H1 (cell line): ENCODE measurements at regions not wholly inside any gene's neighbourhood (a gene's known extent, or its start where the extent isn't known, plus 50 kb on each side); places are given as distances from the start of the nearest gene placed in this dataset.

Source experiments
- CTCF ChIA-PET: fragments of 300-600 bp; sonication (Branson Sonifier 250); formaldehyde crosslinking; loops from one replicate; lab custom pipeline; 2021; ENCODE audit not compliant: partially characterized antibody; lab: Charles Lee
- POLR2A ChIA-PET: fragments of 300-600 bp; sonication (Branson Sonifier 250); formaldehyde crosslinking; loops from one replicate; lab custom pipeline; 2021; ENCODE audit warnings: inconsistent platforms; ENCODE audit not compliant: partially characterized antibody; lab: Charles Lee
- DNase-seq, 2 experiments: peaks; one replicate each; pipeline versions ENCODE4 v3.0.0 to v3.0.0-alpha.2; 2010 to 2022; ENCODE audit warnings: low spot score in 2 of 2, low read depth in 1 of 2, mixed read lengths in 1 of 2
- FAIRE-seq: peaks from 2 replicates; lab custom pipeline; 2011; peaks lifted over from hg19 to GRCh38; lab: Jason Lieb, UNC
- H2AFZ ChIP-seq: 2 replicates; pipeline ENCODE4 v1.8.1; 2012; ENCODE audit warnings: low read length, inconsistent platforms
- H2AK5ac ChIP-seq: 2 replicates; pipeline ENCODE4 v1.6.1; 2013; ENCODE audit warnings: low read depth, low read length
- H2BK120ac ChIP-seq: replicated peaks from 2 replicates; pipeline ENCODE3; 2013; ENCODE audit warnings: low read depth, low read length, inconsistent platforms
- H2BK12ac ChIP-seq: 2 replicates; pipeline ENCODE4 v1.6.1; 2013; ENCODE audit warnings: low read depth, low read length
- H2BK15ac ChIP-seq: 2 replicates; pipeline ENCODE4 v1.6.1; 2013; ENCODE audit warnings: low read length
- H2BK20ac ChIP-seq: 2 replicates; pipeline ENCODE4 v1.6.1; 2013; ENCODE audit warnings: low read length
- H2BK5ac ChIP-seq: 2 replicates; pipeline ENCODE4 v1.6.1; 2013; ENCODE audit warnings: low read depth, low read length
- H3K14ac ChIP-seq: 2 replicates; pipeline ENCODE4 v1.6.1; 2013; ENCODE audit warnings: inconsistent platforms; ENCODE audit not compliant: insufficient read length
- H3K18ac ChIP-seq: 2 replicates; pipeline ENCODE4 v1.6.1; 2013; ENCODE audit warnings: low read length; ENCODE audit errors: extremely low read depth
- H3K23ac ChIP-seq: 2 replicates; pipeline ENCODE4 v1.6.1; 2013; ENCODE audit warnings: inconsistent platforms; ENCODE audit not compliant: insufficient read length
- H3K23me2 ChIP-seq: 2 replicates; pipeline ENCODE4 v1.6.1; 2013; ENCODE audit warnings: low read depth, low read length
- H3K27ac ChIP-seq: 2 replicates; pipeline ENCODE4 v1.6.1; 2011; ENCODE audit warnings: low read depth, low read length, inconsistent platforms
- H3K27me3 ChIP-seq, 4 experiments: replicated peaks in 1 of 4; 1 replicate in 1 of 4; 2 replicates in 3 of 4; pipeline versions ENCODE4 v1.6.1 to v1.8.1; 2011 to 2013; ENCODE audit warnings: low read length in 3 of 4, mild to moderate bottlenecking in 3 of 4, inconsistent platforms in 2 of 4, mixed read lengths in 2 of 4, moderate library complexity in 1 of 4; ENCODE audit not compliant: control insufficient read depth in 3 of 4, insufficient read depth in 3 of 4; ENCODE audit errors: extremely low read depth in 1 of 4
- H3K36me3 ChIP-seq, 4 experiments: 2 replicates each; pipeline versions ENCODE4 v1.6.1 to v1.8.1; 2011 to 2013; ENCODE audit warnings: mild to moderate bottlenecking in 4 of 4, low read length in 3 of 4, moderate library complexity in 2 of 4, control low read depth in 1 of 4, inconsistent platforms in 1 of 4; ENCODE audit not compliant: insufficient read depth in 4 of 4, control insufficient read depth in 2 of 4
- H3K4ac ChIP-seq: replicated peaks from 2 replicates; pipeline ENCODE3; 2013; ENCODE audit warnings: low read length, low read depth, mixed read lengths, inconsistent platforms; ENCODE audit not compliant: insufficient read length
- H3K4me1 ChIP-seq, 4 experiments: replicated peaks in 1 of 4; 1 replicate in 1 of 4; 2 replicates in 3 of 4; pipeline versions ENCODE4 v1.6.1 to v1.8.1; 2011 to 2013; ENCODE audit warnings: low read length in 3 of 4, inconsistent platforms in 2 of 4, mixed read lengths in 1 of 4; ENCODE audit not compliant: insufficient read depth in 4 of 4, control insufficient read depth in 3 of 4
- H3K4me2 ChIP-seq, 2 experiments: 2 replicates each; pipeline versions ENCODE4 v1.6.1 to v1.8.1; 2011 to 2013; ENCODE audit warnings: low read depth in 2 of 2, low read length in 2 of 2, control low read depth in 1 of 2, inconsistent platforms in 1 of 2, mild to moderate bottlenecking in 1 of 2; ENCODE audit not compliant: insufficient read depth in 1 of 2
- H3K4me3 ChIP-seq, 4 experiments: fragments of 200-600, 300-600 bp in 1 of 4; sonication (generic), shearing (Covaris generic), sonication (Bioruptor Twin) in 1 of 4; 2 replicates each; pipeline versions ENCODE4 v1.5.1 to v1.8.1; 2011 to 2016; ENCODE audit warnings: low read length in 4 of 4, low read depth in 3 of 4, control low read depth in 2 of 4, inconsistent platforms in 2 of 4, mild to moderate bottlenecking in 2 of 4, mixed read lengths in 1 of 4, moderate library complexity in 1 of 4; ENCODE audit not compliant: insufficient read depth in 2 of 4; ENCODE audit errors: extremely low read depth in 1 of 4
- H3K56ac ChIP-seq: replicated peaks from 2 replicates; pipeline ENCODE3; 2013; ENCODE audit warnings: low read depth, mild to moderate bottlenecking, mixed read lengths, low read length, inconsistent platforms; ENCODE audit not compliant: insufficient read length
- H3K79me1 ChIP-seq: 2 replicates; pipeline ENCODE4 v1.6.1; 2013; ENCODE audit warnings: low read depth, low read length, control low read depth
- H3K79me2 ChIP-seq, 2 experiments: 2 replicates each; pipeline versions ENCODE4 v1.6.1 to v1.8.1; 2012 to 2013; ENCODE audit warnings: low read length in 2 of 2, mild to moderate bottlenecking in 2 of 2, inconsistent platforms in 1 of 2; ENCODE audit not compliant: insufficient read depth in 2 of 2, control insufficient read depth in 1 of 2
- H3K9ac ChIP-seq, 4 experiments: replicated peaks in 1 of 4; 1 replicate in 1 of 4; 2 replicates in 3 of 4; pipeline versions ENCODE4 v1.6.1 to v1.8.1; 2011 to 2013; ENCODE audit warnings: low read depth in 3 of 4, low read length in 3 of 4, control low read depth in 2 of 4, mild to moderate bottlenecking in 2 of 4, moderate library complexity in 2 of 4, inconsistent platforms in 1 of 4; ENCODE audit errors: extremely low read depth in 1 of 4
- H3K9me3 ChIP-seq, 2 experiments: 2 replicates each; pipeline versions ENCODE4 v1.6.1 to v1.8.1; 2012 to 2013; ENCODE audit warnings: mild to moderate bottlenecking in 2 of 2, moderate library complexity in 2 of 2, control low read depth in 1 of 2, inconsistent platforms in 1 of 2, low read depth in 1 of 2, low read length in 1 of 2, mixed read lengths in 1 of 2; ENCODE audit not compliant: insufficient read depth in 2 of 2
- H4K20me1 ChIP-seq, 2 experiments: replicated peaks in 1 of 2; 2 replicates each; pipeline versions ENCODE3 to v1.8.1; 2011 to 2013; ENCODE audit warnings: inconsistent platforms in 2 of 2, low read length in 2 of 2, mild to moderate bottlenecking in 1 of 2; ENCODE audit not compliant: insufficient read depth in 2 of 2, control insufficient read depth in 1 of 2
- H4K5ac ChIP-seq: 2 replicates; pipeline ENCODE4 v1.6.1; 2013; ENCODE audit warnings: low read length, low read depth, mixed read lengths, inconsistent platforms; ENCODE audit not compliant: insufficient read length
- H4K8ac ChIP-seq: 2 replicates; pipeline ENCODE4 v1.8.0; 2013; ENCODE audit warnings: mild to moderate bottlenecking, moderate library complexity, low read length, inconsistent platforms; ENCODE audit not compliant: insufficient read depth; ENCODE audit errors: extremely low read depth
- H4K91ac ChIP-seq: replicated peaks from 2 replicates; pipeline ENCODE3; 2013; ENCODE audit warnings: low read length, mixed read lengths, inconsistent platforms; ENCODE audit not compliant: insufficient read length
- JUN ChIP-seq: IDR thresholded peaks from 2 replicates; pipeline ENCODE4 v1.6.1; 2011; ENCODE audit warnings: low read depth, mild to moderate bottlenecking, improper control_type of control experiment, low read length
- WGBS, 2 experiments: shearing (Covaris generic) in 1 of 2; methylation state at CpG; one replicate each; pipeline versions ENCODE4 v1.1.6 to v1.1.7; 2013 to 2015; ENCODE audit warnings: low lambda C conversion rate in 2 of 2, mixed read lengths in 2 of 2, inconsistent platforms in 1 of 2, low coverage in 1 of 2, missing lambda C conversion rate in 1 of 2; ENCODE audit not compliant: insufficient replicate concordance in 2 of 2, insufficient coverage in 1 of 2, insufficient read length in 1 of 2; ENCODE audit errors: extremely low coverage in 1 of 2, missing lambda C conversion rate in 1 of 2; 5-methylcytosine and 5-hydroxymethylcytosine counted together

DNA sequence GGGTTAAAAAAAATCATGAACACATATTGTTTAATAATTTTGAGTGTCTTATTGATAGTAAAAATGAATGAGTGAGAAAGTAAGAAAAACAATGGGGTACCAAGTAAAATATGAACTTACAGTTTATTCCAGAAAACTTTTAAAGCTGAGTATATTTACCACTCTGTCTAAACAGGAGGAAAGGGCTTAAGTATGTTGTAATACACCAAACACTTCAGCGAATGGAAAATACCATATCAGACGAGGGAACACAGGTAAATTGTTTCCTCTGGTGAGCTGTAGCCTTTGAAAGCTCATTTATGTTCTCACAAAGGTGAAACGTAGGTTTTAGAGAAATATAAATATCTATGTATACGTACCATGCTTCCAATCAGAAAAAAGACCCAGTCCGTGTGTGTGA is 1209.6 kb upstream of the ZEB2 start:
- TF ChIP-seq JUN = no peak
- Histone ChIP-seq H3K56ac (no peak overlapping the region), H2AK5ac (no peak overlapping the region), H3K23ac (no peak overlapping the region), H3K9me3 (no peaks in the 10 kb centered on the region), H2AFZ (no peak overlapping the region), H4K20me1 (no peaks in the 10 kb centered on the region), H2BK5ac (no peak overlapping the region), H3K79me1 (no peaks in the 10 kb centered on the region), H2BK12ac (no peak overlapping the region), H3K18ac (no peak overlapping the region), H4K91ac (no peak overlapping the region), H4K5ac (no peak overlapping the region), H3K14ac (no peak overlapping the region), H3K79me2 (no peaks in the 10 kb centered on the region), H3K4me1 (no peaks in the 10 kb centered on the region), H2BK15ac (no peak overlapping the region), H3K4me2 (no peak overlapping the region), H4K8ac (no peak overlapping the region), H3K4ac (no peak overlapping the region), H3K4me3 (no peak overlapping the region), H2BK120ac (no peak overlapping the region), H3K27me3 (no peaks in the 10 kb centered on the region), H2BK20ac (no peak overlapping the region), H3K9ac (no peak overlapping the region), H3K27ac (no peak overlapping the region), H3K23me2 (no peaks in the 10 kb centered on the region), H3K36me3 (no peaks in the 10 kb centered on the region)
- FAIRE-seq = no peak
- ChIA-PET CTCF (interaction anchor here (0.7 kb wide), 1 partner anchor 11 kb away, joined by 4 read pairs; no protein-coding TSS in a partner anchor), POLR2A (no interaction called here)
- DNase-seq = no peak
- WGBS, 2 experiments = 82% methylated on average over 5 of the region's 5 CpGs; no CpG with 5 or more reads in 1 of the 2 experiments
